ENCODE measurements at regions not wholly inside any gene's neighbourhood (a gene's known extent, or its start where the extent isn't known, plus 50 kb on each side); places are given as distances from the start of the nearest gene placed in this dataset.

GRCh38 chr9:84570482-84571154 is 98.9 kb upstream of the NTRK2 start:
- TF ChIP-seq POLR2A (IDR thresholded peaks at IDR 0.05) (no peak), CTCF (IDR thresholded peaks at IDR 0.05 in 4 of 5, conservative IDR thresholded peaks at IDR 0.05 in 1 of 5) (no peak)
